IMR-90 (cell line): ENCODE measurements at regions not wholly inside any gene's neighbourhood (a gene's known extent, or its start where the extent isn't known, plus 50 kb on each side); places are given as distances from the start of the nearest gene placed in this dataset.

Experiments used
- ATAC-seq: fragments of 200-7000 bp; cut with Tn5 transposase; 2 replicates; pipeline ENCODE4 v1.9.1; 2020; ENCODE audit warnings: low read depth, mild to moderate bottlenecking, moderate library complexity
- BruUV-seq: library from RNA; stranded (reverse); fragments of 400-500 nt; replicated peaks from 2 replicates; lab custom pipeline; 2021; lab: Mats Ljungman, UMichigan
- CTCF ChIA-PET: fragments of 300-600 bp; formaldehyde crosslinking; extraction: SDS; loops from one replicate; lab custom pipeline; 2021; ENCODE audit warnings: antibody characterized with exemption; lab: Yijun Ruan, JAX
- POLR2A ChIA-PET: fragments of 300-600 bp; sonication (Branson Sonifier 250); formaldehyde crosslinking; loops from one replicate; lab custom pipeline; 2022; ENCODE audit warnings: antibody characterized with exemption; ENCODE audit not compliant: unreplicated experiment; lab: Charles Lee
- DNase-seq: peaks from one replicate; pipeline ENCODE4 v3.0.0; 2013
- H2AFZ ChIP-seq: replicated peaks from 2 replicates; pipeline ENCODE3; 2013; ENCODE audit warnings: low read length, mild to moderate bottlenecking; ENCODE audit not compliant: poor library complexity
- H2AK5ac ChIP-seq: 2 replicates; pipeline ENCODE4 v1.6.1; 2013; ENCODE audit warnings: low read depth, low read length, inconsistent platforms
- H2AK9ac ChIP-seq: replicated peaks from 2 replicates; pipeline ENCODE3; 2013; ENCODE audit warnings: mild to moderate bottlenecking, low read depth, low read length, moderate library complexity; ENCODE audit not compliant: poor library complexity
- H2BK120ac ChIP-seq: 2 replicates; pipeline ENCODE4 v1.6.1; 2013; ENCODE audit warnings: low read depth, low read length, inconsistent platforms
- H2BK15ac ChIP-seq: 3 replicates; pipeline ENCODE4 v1.6.1; 2013; ENCODE audit warnings: low read depth, low read length, inconsistent platforms
- H2BK20ac ChIP-seq: 2 replicates; pipeline ENCODE4 v1.6.1; 2013; ENCODE audit warnings: low read depth, mild to moderate bottlenecking, inconsistent platforms, low read length, moderate library complexity
- H2BK5ac ChIP-seq: 2 replicates; pipeline ENCODE4 v1.6.1; 2013; ENCODE audit warnings: mild to moderate bottlenecking, low read depth, low read length, inconsistent platforms; ENCODE audit not compliant: poor library complexity, severe bottlenecking
- H3K14ac ChIP-seq: replicated peaks from 2 replicates; pipeline ENCODE4 v1.6.1; 2013; ENCODE audit warnings: low read depth, low read length, inconsistent platforms
- H3K18ac ChIP-seq: 2 replicates; pipeline ENCODE4 v1.6.1; 2013; ENCODE audit warnings: low read depth, low read length, control low read depth
- H3K23ac ChIP-seq: 2 replicates; pipeline ENCODE4 v1.6.1; 2013; ENCODE audit warnings: low read depth, low read length, inconsistent platforms
- H3K27ac ChIP-seq: 2 replicates; pipeline ENCODE4 v1.5.1; 2013; ENCODE audit warnings: mild to moderate bottlenecking, control low read depth, low read length; ENCODE audit not compliant: insufficient read depth
- H3K27me3 ChIP-seq: 2 replicates; pipeline ENCODE4 v1.6.1; 2013; ENCODE audit warnings: low read length; ENCODE audit not compliant: control insufficient read depth, insufficient read depth
- H3K36me3 ChIP-seq: 2 replicates; pipeline ENCODE4 v1.6.1; 2013; ENCODE audit warnings: low read length, mixed read lengths; ENCODE audit not compliant: control insufficient read depth, insufficient read depth
- H3K4ac ChIP-seq: 2 replicates; pipeline ENCODE4 v1.6.1; 2013; ENCODE audit warnings: low read depth, low read length, inconsistent platforms
- H3K4me1 ChIP-seq: 2 replicates; pipeline ENCODE4 v1.6.1; 2013; ENCODE audit warnings: low read length, mixed read lengths; ENCODE audit not compliant: control insufficient read depth, insufficient read depth
- H3K4me2 ChIP-seq: 2 replicates; pipeline ENCODE4 v1.6.1; 2013; ENCODE audit warnings: low read depth, mild to moderate bottlenecking, control low read depth, low read length, moderate library complexity
- H3K4me3 ChIP-seq: 2 replicates; pipeline ENCODE4 v1.5.1; 2013; ENCODE audit warnings: low read depth, mild to moderate bottlenecking, control low read depth, low read length, moderate library complexity; ENCODE audit not compliant: insufficient read depth
- H3K56ac ChIP-seq: 2 replicates; pipeline ENCODE4 v1.6.1; 2013; ENCODE audit warnings: low read length, inconsistent platforms; ENCODE audit not compliant: insufficient read depth; ENCODE audit errors: extremely low read depth
- H3K79me1 ChIP-seq, 2 experiments: 2 replicates each; pipeline ENCODE4 v1.6.1; 2013; ENCODE audit warnings: low read length in 2 of 2, inconsistent platforms in 1 of 2, low read depth in 1 of 2
- H3K9ac ChIP-seq: 2 replicates; pipeline ENCODE4 v1.6.1; 2013; ENCODE audit warnings: low read depth, low read length, control low read depth
- H3K9me1 ChIP-seq: 2 replicates; pipeline ENCODE4 v1.6.1; 2013; ENCODE audit warnings: low read length, inconsistent platforms; ENCODE audit not compliant: insufficient read depth
- H3K9me3 ChIP-seq: 2 replicates; pipeline ENCODE4 v1.6.1; 2013; ENCODE audit warnings: low read length; ENCODE audit not compliant: control insufficient read depth, insufficient read depth
- H4K20me1 ChIP-seq: 2 replicates; pipeline ENCODE4 v1.6.1; 2013; ENCODE audit warnings: low read length, inconsistent platforms; ENCODE audit not compliant: insufficient read depth
- H4K5ac ChIP-seq: 2 replicates; pipeline ENCODE4 v1.6.1; 2013; ENCODE audit warnings: mild to moderate bottlenecking, low read depth, low read length, control low read depth
- H4K8ac ChIP-seq, 2 experiments: 2 replicates each; pipeline ENCODE4 v1.6.1; 2013; ENCODE audit warnings: low read depth in 2 of 2, low read length in 2 of 2, control low read depth in 1 of 2, inconsistent platforms in 1 of 2
- H4K91ac ChIP-seq: 2 replicates; pipeline ENCODE4 v1.6.1; 2013; ENCODE audit warnings: low read depth, low read length, inconsistent platforms; ENCODE audit not compliant: insufficient read depth
- BHLHE40 ChIP-seq: fragments of 150-350 bp; IDR thresholded peaks from 2 replicates; pipeline ENCODE4 v1.6.1; 2016; ENCODE audit warnings: mild to moderate bottlenecking, low read depth, low read length
- CEBPB ChIP-seq: IDR thresholded peaks from 2 replicates; pipeline ENCODE4 v1.6.1; 2012; ENCODE audit warnings: low read depth, low read length, improper control_type of control experiment
- CHD1 ChIP-seq: IDR thresholded peaks from 2 replicates; pipeline ENCODE4 v1.6.1; 2012; ENCODE audit warnings: low read depth, low read length, improper control_type of control experiment
- CTCF ChIP-seq: conservative IDR thresholded peaks from 2 replicates; pipeline ENCODE4 v1.5.1; 2012; ENCODE audit warnings: mild to moderate bottlenecking, low read depth, low read length, improper control_type of control experiment
- MAFK ChIP-seq: IDR thresholded peaks from 2 replicates; pipeline ENCODE4 v1.6.1; 2012; ENCODE audit warnings: low read depth, low read length, improper control_type of control experiment
- SMC3 ChIP-seq: fragments of 150-350 bp; IDR thresholded peaks from 2 replicates; pipeline ENCODE4 v1.6.1; 2016; ENCODE audit warnings: low read depth, mild to moderate bottlenecking, antibody characterized with exemption, low read length, moderate library complexity
- WGBS, 2 experiments: methylation state at CpG; one replicate each; pipeline versions ENCODE4 v1.1.5 to v1.1.7; 2013; ENCODE audit warnings: missing lambda C conversion rate in 2 of 2; ENCODE audit not compliant: insufficient read length in 1 of 2; ENCODE audit errors: extremely low coverage in 2 of 2; 5-methylcytosine and 5-hydroxymethylcytosine counted together
- dilution Hi-C: fragments of 300-500 bp; cut with HindIII; formaldehyde crosslinking; loops from one replicate; pipeline ENCODE4 v1.14.3; 2018; ENCODE audit warnings: low sequenced_read_pairs; ENCODE audit not compliant: unreplicated experiment
- in situ Hi-C: fragments of 300-500 bp; cut with MboI; formaldehyde crosslinking; loops from 3 replicates; pipeline ENCODE4 v1.14.3; 2019; ENCODE audit warnings: low sequenced_read_pairs, inconsistent platforms, mixed read lengths
- intact Hi-C: fragments of 100-400 bp; cut with micrococcal nuclease; formaldehyde crosslinking; loops from 2 replicates; pipeline ENCODE4 v1.10.0; 2022

DNA sequence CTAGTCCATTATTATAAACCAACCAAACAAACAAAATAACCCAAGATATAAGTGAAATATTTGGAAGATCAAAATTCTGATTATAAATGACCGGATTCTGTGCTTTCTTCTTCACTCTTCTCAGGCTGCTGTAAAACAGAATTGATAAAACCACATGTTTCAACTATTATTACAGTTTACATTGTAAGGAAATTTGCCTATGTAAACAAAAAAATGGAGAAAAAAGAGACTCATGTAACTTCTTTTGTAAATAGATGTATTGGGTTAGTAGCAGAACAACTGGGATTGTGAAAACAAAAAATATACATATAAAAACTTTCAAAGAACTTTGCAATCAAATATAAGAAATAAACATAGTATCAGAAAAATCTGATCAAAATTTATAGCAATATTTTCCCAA lies 295.2 kb upstream of the CCDC179 start:
- Histone ChIP-seq H3K9me3 (no peaks in the 10 kb centered on the region), H2AK9ac (no peak overlapping the region), H3K4me2 (no peak overlapping the region), H2BK120ac (no peak overlapping the region), H3K4me3 (no peak overlapping the region), H2AFZ (no peak overlapping the region), H2BK20ac (no peak overlapping the region), H3K4ac (no peak overlapping the region), H3K27me3 (no peaks in the 10 kb centered on the region), H3K9me1 (no peaks in the 10 kb centered on the region), H3K4me1 (no peaks in the 10 kb centered on the region), H3K18ac (no peak overlapping the region), H3K56ac (no peak overlapping the region), H4K5ac (no peak overlapping the region), H3K27ac (no peak overlapping the region), H3K36me3 (no peaks in the 10 kb centered on the region), H3K23ac (no peak overlapping the region), H4K20me1 (no peaks in the 10 kb centered on the region), H3K79me1 (no peaks in the 10 kb centered on the region), H3K14ac (no peak overlapping the region), H4K91ac (no peak overlapping the region), H2BK15ac (no peak overlapping the region), H4K8ac (no peak overlapping the region), H2AK5ac (no peak overlapping the region), H2BK5ac (no peak overlapping the region), H3K9ac (no peak overlapping the region)
- POLR2A ChIA-PET: no interaction called here
- no CpG with 5 or more reads among the region's 1 CpG for WGBS, 2 experiments
- DNase-seq (no peak), ATAC-seq (no peak)
- TF ChIP-seq BHLHE40 (no peak), SMC3 (no peak), CTCF (no peak), CEBPB (no peak), CHD1 (no peak), MAFK (peak; percentile 60)
- BruUV-seq: no TSS peak
- intact Hi-C loops (no loop called here), in situ Hi-C loops (no loop called here), dilution Hi-C loops (no loop called here)
- CTCF ChIA-PET: no interaction called here
